ENCODE measurements at regions not wholly inside any gene's neighbourhood (a gene's known extent, or its start where the extent isn't known, plus 50 kb on each side); places are given as distances from the start of the nearest gene placed in this dataset.

GRCh38 chr15:95328559-95328958, 1001.9 kb upstream of the NR2F2 start:
- no peak for FAIRE-seq
- Histone ChIP-seq H3K36me3 (ENCODE audit: control insufficient read depth, insufficient read depth, low read length) (no peaks in the 10 kb centered on the region), H3K27me3 (ENCODE audit: control insufficient read depth, insufficient read depth, low read length) (peaks cover 8% of the 10 kb centered on the region), H3K4me3 (ENCODE audit: low read depth, low read length) (no peak overlapping the region)
- TF ChIP-seq, protein P1, sequence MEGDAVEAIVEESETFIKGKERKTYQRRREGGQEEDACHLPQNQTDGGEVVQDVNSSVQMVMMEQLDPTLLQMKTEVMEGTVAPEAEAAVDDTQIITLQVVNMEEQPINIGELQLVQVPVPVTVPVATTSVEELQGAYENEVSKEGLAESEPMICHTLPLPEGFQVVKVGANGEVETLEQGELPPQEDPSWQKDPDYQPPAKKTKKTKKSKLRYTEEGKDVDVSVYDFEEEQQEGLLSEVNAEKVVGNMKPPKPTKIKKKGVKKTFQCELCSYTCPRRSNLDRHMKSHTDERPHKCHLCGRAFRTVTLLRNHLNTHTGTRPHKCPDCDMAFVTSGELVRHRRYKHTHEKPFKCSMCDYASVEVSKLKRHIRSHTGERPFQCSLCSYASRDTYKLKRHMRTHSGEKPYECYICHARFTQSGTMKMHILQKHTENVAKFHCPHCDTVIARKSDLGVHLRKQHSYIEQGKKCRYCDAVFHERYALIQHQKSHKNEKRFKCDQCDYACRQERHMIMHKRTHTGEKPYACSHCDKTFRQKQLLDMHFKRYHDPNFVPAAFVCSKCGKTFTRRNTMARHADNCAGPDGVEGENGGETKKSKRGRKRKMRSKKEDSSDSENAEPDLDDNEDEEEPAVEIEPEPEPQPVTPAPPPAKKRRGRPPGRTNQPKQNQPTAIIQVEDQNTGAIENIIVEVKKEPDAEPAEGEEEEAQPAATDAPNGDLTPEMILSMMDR (IDR thresholded peaks at IDR 0.05; ENCODE audit: insufficient read depth, low read length, severe bottlenecking) = no peak
- no peak for DNase-seq (ENCODE audit: low read depth)

- Histone ChIP-seq H3K36me3 (ENCODE audit: control insufficient read depth, insufficient read depth, low read length) (no peaks in the 10 kb centered on the region), H3K27me3 (ENCODE audit: control insufficient read depth, insufficient read depth, low read length) (peaks cover 8% of the 10 kb centered on the region), H3K4me3 (ENCODE audit: low read depth, low read length) (no peak overlapping the region)
- no peak for DNase-seq (ENCODE audit: low read depth)
- TF ChIP-seq, protein P1 (IDR thresholded peaks at IDR 0.05; ENCODE audit: insufficient read depth, low read length, severe bottlenecking) = no peak
- FAIRE-seq = no peak
Observed at GRCh38 chr15:95329362-95329761, 1001.1 kb upstream of the NR2F2 start.

DNA sequence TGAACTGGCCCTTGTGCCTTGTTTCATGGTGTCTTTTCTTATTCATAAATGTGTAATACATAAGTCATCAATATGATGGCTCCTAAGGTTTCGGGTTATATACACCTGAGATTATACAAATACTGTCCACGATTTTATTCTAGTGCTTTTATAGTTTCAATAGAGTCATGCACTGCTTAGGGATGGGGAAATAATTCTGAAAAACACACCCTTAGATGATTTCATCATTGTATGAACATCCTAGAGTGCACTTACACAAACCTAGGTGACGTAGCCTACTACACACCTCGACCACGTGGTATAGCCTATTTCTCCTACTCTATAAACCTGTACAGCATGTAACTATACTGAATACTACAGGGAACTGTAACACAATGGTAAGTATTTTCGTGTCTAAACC, 988.8 kb upstream of the NR2F2 start:
- no peak for DNase-seq (ENCODE audit: low read depth)
- H3K4me3 ChIP-seq (ENCODE audit: low read depth, low read length) = no peak overlapping the region
- H3K27me3 ChIP-seq (ENCODE audit: control insufficient read depth, insufficient read depth, low read length) = no peaks in the 10 kb centered on the region
- TF ChIP-seq, protein P1 (IDR thresholded peaks at IDR 0.05; ENCODE audit: insufficient read depth, low read length, severe bottlenecking) = no peak
- no peaks in the 10 kb centered on the region for H3K36me3 ChIP-seq (ENCODE audit: control insufficient read depth, insufficient read depth, low read length)
- FAIRE-seq = no peak

GRCh38 chr15:95345867-95346266, 984.6 kb upstream of the NR2F2 start:
- DNase-seq (ENCODE audit: low read depth) = no peak
- Histone ChIP-seq H3K4me3 (ENCODE audit: low read depth, low read length) (no peak overlapping the region), H3K27me3 (ENCODE audit: control insufficient read depth, insufficient read depth, low read length) (no peaks in the 10 kb centered on the region), H3K36me3 (ENCODE audit: control insufficient read depth, insufficient read depth, low read length) (no peaks in the 10 kb centered on the region)
- FAIRE-seq = no peak
- TF ChIP-seq, protein P1 (IDR thresholded peaks at IDR 0.05; ENCODE audit: insufficient read depth, low read length, severe bottlenecking) = no peak

GRCh38 chr15:95346721-95347475, 983.6 kb upstream of the NR2F2 start:
- H3K36me3 ChIP-seq (ENCODE audit: control insufficient read depth, insufficient read depth, low read length) = no peaks in the 10 kb centered on the region
- no peak for FAIRE-seq
- TF ChIP-seq, protein P1 (IDR thresholded peaks at IDR 0.05; ENCODE audit: insufficient read depth, low read length, severe bottlenecking) = no peak

GRCh38 chr15:95347837-95348236, 982.7 kb upstream of the NR2F2 start:
- FAIRE-seq (no peak), DNase-seq (ENCODE audit: low read depth) (no peak)
- Histone ChIP-seq H3K4me3 (ENCODE audit: low read depth, low read length) (no peak overlapping the region), H3K27me3 (ENCODE audit: control insufficient read depth, insufficient read depth, low read length) (no peaks in the 10 kb centered on the region), H3K36me3 (ENCODE audit: control insufficient read depth, insufficient read depth, low read length) (no peaks in the 10 kb centered on the region)
- TF ChIP-seq, protein P1 (IDR thresholded peaks at IDR 0.05; ENCODE audit: insufficient read depth, low read length, severe bottlenecking) = no peak

More at GRCh38 chr15:95346721-95347475, 983.6 kb upstream of the NR2F2 start:
- H3K4me3 ChIP-seq (ENCODE audit: low read depth, low read length) = no peak overlapping the region
- no peaks in the 10 kb centered on the region for H3K27me3 ChIP-seq (ENCODE audit: control insufficient read depth, insufficient read depth, low read length)
- no peak for DNase-seq (ENCODE audit: low read depth)
